CD4-positive, alpha-beta T cell treated with Interferon gamma for 1 hour (primary cell): ENCODE measurements at regions not wholly inside any gene's neighbourhood (a gene's known extent, or its start where the extent isn't known, plus 50 kb on each side); places are given as distances from the start of the nearest gene placed in this dataset.

Experiments used
- DNase-seq: peaks from one replicate; pipeline ENCODE4 v3.0.0-alpha.2; 2020

- no peak for DNase-seq
These were observed 130.4 kb upstream of the CDH4 start for GRCh38 chr20:61121661-61122060.

GRCh38 chr20:61123286-61123685 is 128.8 kb upstream of the CDH4 start:
- DNase-seq, result no peak

GRCh38 chr20:61123751-61124368 is 128.2 kb upstream of the CDH4 start:
- DNase-seq, result no peak

- no peak for DNase-seq
These were observed 127.0 kb upstream of the CDH4 start for GRCh38 chr20:61125076-61125475.

- DNase-seq, result no peak
These were observed 126.4 kb upstream of the CDH4 start for GRCh38 chr20:61125546-61126180.

GRCh38 chr20:61126369-61127195 is 125.5 kb upstream of the CDH4 start:
- no peak for DNase-seq

DNA sequence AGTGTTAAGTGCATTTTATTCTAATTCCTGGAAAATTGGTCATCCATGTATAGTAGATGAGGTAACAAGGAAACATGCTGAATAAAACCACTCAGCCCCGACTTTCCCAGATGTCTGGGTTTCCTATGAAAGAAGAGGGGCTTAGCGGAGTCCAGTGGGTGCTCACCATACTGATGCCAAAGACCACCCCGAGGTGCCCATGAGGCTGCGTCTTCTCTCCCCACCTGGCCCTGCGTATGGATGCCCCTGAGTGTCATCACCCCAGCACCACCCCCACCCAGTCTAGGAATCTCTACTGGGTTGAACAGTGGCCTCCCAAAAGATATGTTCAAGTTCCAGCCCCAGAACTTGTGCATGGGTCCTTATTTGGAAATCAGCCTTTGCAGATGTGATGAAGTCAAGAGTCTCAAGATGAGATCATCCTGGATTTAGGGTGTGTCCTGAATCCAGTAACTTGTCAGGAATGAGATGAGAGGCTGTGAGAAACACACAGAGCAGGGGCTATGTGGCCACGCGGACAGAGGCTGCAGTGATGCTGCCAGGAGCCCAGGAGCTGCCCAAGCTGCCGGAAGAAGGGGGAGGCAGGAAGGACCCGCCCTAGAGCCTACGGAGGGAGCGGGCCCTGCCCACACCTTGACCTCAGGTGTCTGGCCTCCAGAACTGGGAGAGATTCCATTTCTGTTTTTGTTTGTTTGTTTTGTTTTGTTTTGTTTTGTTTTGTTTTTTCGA is 124.6 kb upstream of the CDH4 start:
- no peak for DNase-seq

DNA sequence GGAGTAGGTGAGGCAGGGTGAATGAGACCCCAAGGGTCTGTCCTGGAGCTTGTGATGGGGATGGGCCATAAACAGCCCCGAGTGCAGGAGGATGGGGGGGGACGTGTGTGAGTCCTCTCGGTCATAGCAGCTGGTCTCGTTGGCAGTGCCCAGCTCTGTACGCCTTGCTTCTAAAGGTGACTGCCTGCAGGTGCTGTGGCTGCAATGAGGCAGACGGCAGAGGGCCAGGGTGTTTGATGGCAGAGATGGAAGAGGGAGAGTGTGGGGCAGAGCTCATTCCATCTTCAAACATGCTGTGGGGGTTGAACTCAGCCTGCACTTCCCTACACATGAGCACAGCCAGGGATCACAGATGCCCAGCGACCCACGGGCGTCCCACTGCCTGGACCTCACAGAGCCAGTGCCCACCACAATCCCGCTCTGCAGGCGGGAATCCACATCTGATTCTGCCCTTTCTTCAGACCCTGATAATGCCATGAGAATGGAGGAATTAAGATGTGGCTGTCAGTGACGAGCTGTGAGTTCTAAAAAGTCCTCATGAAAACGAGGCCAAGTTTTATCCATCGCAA is 123.3 kb upstream of the CDH4 start:
- no peak for DNase-seq

GRCh38 chr20:61129311-61129710 is 122.8 kb upstream of the CDH4 start:
- DNase-seq, result no peak

DNA sequence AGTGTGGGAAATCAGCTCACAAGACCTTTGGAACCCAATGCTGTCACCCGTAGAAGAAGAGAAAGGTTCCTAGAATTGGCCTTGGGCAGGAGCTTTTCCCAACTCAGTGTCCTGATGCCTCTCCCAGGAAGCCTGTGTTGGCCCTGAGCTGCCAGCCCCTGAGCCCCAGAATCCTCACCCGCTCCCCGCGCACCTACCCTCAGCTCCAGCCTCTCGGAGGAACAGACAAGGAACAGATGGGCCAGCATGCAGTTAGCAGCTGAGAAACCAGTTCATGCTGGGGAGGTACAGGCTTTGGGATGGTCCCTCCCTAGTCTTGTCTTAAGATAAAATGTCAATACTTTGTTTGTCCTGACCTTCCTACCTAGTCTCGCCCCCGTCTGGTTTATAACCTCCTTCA is 121.9 kb upstream of the CDH4 start:
- DNase-seq, result no peak

DNA sequence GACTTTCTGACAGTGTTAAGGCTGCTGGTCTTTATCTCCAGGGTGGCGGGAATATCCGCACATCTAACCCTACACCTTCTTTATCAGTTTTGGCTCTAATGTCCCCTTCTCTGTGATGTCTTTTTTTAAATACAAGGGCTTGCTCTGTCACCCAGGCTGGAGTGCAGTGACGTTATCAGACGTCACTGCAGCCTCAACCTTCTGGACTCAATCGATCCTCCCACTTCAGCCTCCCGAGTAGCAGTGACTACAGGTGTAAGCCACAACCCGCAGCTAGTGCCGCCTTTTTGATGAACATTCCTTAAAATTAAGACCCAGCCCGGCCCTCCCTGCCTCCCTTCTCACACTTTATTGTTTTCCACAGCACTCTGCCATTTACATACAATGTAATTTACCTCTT is 120.1 kb upstream of the CDH4 start:
- no peak for DNase-seq

DNA sequence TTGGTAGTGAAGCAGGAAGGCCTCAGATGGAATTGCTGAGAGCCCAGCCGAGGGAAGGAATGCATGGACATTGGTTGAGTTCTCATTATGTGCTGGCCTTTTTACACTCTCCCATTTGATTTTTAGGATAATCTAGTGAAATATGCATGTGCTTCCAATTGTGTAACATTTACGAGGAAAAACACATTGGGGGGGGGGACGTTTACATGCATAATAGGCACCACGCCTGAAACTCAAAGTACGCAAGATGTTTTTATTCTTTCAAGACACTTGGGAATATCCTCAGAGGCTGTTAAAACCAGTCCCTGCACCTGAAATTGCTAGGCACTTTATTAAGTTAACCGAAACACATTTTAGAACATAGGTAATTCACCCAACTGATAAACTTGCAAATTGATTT is 118.5 kb upstream of the CDH4 start:
- no peak for DNase-seq

DNA sequence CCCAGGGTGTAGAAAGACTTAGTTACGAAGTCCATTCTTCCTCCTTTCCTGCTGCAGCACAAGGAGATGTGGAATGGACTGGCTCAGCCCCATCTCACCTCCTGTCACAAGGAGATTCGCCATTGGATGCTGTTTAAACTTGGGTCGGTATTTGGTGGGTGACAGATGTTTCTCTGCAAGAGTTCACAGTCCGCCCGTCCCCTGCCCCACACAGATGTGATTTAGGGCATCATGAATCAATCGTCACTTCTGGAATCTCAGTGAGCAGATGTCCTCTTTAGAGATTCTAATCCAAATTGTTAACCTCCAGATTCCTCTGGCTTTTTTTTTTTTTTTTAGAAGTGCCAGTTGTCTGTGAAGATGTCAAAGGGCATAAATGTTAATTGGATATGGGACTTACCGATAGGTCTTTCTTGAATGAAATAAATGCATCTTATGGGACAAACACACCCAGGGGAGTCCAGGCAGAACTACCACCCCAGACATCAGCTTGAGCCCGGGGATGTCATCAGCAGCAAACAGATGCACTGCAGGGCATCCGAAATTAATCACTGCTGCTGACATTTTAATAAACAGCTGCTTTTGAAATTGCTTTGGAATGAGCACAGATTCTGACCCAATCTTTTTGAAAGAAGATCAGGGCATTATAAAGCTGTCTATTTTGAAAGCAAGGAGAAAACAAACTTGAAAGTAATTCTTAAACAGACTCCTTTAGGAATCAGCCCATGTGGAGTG is 117.6 kb upstream of the CDH4 start:
- DNase-seq, result no peak

GRCh38 chr20:61135266-61135665 is 116.8 kb upstream of the CDH4 start:
- DNase-seq, result no peak

GRCh38 chr20:61135968-61136367 is 116.1 kb upstream of the CDH4 start:
- no peak for DNase-seq

GRCh38 chr20:61138566-61138965 is 113.5 kb upstream of the CDH4 start:
- no peak for DNase-seq

- DNase-seq, result no peak
These were observed 113.0 kb upstream of the CDH4 start for GRCh38 chr20:61139031-61139430.

DNA sequence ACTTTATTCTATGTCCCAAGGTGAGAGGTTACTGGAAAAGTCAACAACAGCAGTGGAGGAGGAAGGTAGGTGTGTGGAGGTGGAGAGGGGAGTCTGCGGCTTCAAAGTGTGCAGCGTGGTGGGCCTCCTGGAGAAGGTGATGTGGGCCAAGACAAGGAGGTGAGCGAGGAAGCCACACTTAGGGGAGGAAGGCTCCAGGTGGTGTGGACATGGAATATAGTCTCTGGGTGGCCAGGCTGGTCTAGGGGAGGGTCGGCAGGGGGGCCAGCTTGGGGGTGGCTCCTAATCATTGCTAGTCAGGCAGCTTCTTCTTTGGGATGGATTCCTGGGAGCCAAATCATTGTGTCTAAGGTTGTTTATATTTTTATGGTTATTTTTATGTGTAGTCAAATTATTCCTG is 111.5 kb upstream of the CDH4 start:
- DNase-seq, result no peak

DNA sequence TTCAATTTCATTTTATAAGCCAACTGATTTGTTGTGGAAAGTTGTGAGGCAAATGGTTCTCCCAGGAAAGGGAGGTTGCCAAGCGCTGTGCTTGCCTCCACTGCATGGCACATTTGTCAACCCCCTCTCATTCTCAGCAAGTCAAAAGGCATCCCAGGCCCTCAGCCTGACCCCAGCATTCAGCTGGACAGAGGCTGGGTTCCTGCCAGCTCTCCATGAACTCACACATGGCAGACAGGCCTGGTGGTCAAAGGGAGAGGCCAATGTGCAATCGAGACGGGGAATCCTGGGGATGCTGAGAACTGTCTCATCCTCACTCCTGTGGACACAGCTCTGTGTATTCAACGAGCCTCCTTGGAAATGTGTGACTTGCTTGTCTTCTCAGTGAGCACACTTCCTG is 106.0 kb upstream of the CDH4 start:
- DNase-seq, result no peak

- DNase-seq, result no peak
These were observed 102.4 kb upstream of the CDH4 start for GRCh38 chr20:61149636-61150035.

DNA sequence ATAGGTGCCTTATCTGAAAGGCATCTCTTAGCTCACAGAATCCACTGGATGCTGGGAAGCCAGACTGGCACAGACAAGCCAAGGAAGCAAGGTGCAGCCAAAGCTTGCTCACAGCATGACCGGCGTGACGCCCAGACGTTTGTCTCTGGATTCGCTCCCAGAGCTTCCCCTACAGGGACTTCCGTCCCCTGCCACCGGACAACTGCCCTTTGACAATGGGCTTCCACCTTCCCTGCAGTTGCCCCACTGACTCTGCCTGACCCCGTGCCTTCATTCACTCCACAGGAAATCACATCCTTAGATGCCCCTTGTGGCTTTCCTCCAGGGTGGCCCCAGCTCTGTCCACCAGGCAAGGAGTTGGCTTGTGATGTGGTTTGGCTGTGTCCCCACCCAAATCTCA is 94.8 kb upstream of the CDH4 start:
- no peak for DNase-seq

DNA sequence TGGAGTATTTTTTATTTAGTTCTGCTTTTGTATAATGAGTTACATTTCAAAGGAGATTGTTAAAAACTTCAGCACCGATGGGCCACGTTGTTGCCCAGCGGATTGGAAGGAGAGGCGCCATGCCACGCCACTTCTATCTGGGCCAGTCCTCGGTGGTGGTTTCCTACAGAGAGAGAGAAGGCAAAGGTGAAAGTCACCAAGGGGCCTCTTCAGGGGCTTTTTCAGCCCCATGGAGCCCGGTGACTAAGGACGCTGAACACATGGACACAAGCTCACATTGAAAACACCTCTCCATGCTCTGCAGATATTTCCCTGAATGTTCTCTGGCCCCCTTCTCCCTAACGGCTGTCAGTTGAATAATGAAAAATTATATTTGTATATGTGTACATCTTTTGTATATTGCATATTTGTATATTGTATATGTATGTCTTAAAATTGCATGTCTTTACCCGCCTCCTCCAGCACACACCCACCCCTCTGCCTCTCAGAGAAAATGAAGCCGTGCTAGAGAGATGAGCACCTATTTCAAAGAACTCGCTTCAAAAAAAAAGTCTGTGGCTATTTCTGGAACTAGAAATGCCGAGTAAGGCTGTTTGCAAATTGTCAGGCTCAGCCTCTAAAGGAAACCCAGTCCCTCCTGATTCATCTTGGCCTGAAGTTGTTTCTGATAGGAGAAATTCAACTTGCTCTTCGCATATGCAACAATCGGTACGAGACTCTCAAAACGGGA is 91.9 kb upstream of the CDH4 start:
- no peak for DNase-seq
